MM.1S (cell line): ENCODE measurements at regions not wholly inside any gene's neighbourhood (a gene's known extent, or its start where the extent isn't known, plus 50 kb on each side); places are given as distances from the start of the nearest gene placed in this dataset.

ENCODE experiments used
- DNase-seq: peaks from one replicate; pipeline ENCODE4 v3.0.0-alpha.2; 2015
- H2AFZ ChIP-seq: fragments of 300-600 bp; sonication (generic); 2 replicates; pipeline ENCODE4 v1.6.0; 2016; ENCODE audit warnings: antibody characterized with exemption, low read length
- H3F3A ChIP-seq: fragments of 300-600 bp; sonication (generic); 2 replicates; pipeline ENCODE4 v1.6.1; 2016; ENCODE audit warnings: mild to moderate bottlenecking, antibody characterized with exemption, low read length, moderate library complexity, mixed read lengths; ENCODE audit not compliant: insufficient read depth
- H3K27ac ChIP-seq: fragments of 300-600 bp; sonication (generic); 2 replicates; pipeline ENCODE4 v1.5.1; 2016; ENCODE audit warnings: mild to moderate bottlenecking, low read length
- H3K27me3 ChIP-seq: fragments of 300-600 bp; sonication (generic); replicated peaks from 2 replicates; pipeline ENCODE4 v1.6.0; 2016; ENCODE audit warnings: low read length; ENCODE audit not compliant: insufficient read depth
- H3K36me3 ChIP-seq: fragments of 300-600 bp; sonication (generic); replicated peaks from 2 replicates; pipeline ENCODE4 v1.6.1; 2016; ENCODE audit warnings: mild to moderate bottlenecking, low read length, mixed read lengths; ENCODE audit not compliant: insufficient read depth
- H3K4me1 ChIP-seq: fragments of 300-600 bp; sonication (generic); 2 replicates; pipeline ENCODE4 v1.6.1; 2016; ENCODE audit warnings: low read length, mixed read lengths
- H3K4me2 ChIP-seq: fragments of 300-600 bp; sonication (generic); 2 replicates; pipeline ENCODE4 v1.6.0; 2016; ENCODE audit warnings: low read depth, low read length
- H3K4me3 ChIP-seq: fragments of 300-600 bp; sonication (generic); 2 replicates; pipeline ENCODE4 v1.5.1; 2016; ENCODE audit warnings: low read length, mixed read lengths
- H3K79me2 ChIP-seq: fragments of 300-600 bp; sonication (generic); 2 replicates; pipeline ENCODE4 v1.6.1; 2016; ENCODE audit warnings: mixed run types, low read length, mixed read lengths
- H3K9ac ChIP-seq: fragments of 300-600 bp; sonication (generic); 2 replicates; pipeline ENCODE4 v1.6.1; 2016; ENCODE audit warnings: low read length, mixed read lengths
- H3K9me2 ChIP-seq: fragments of 300-600 bp; sonication (generic); replicated peaks from 2 replicates; pipeline ENCODE4 v1.6.1; 2016; ENCODE audit warnings: mild to moderate bottlenecking, low read length, mixed read lengths; ENCODE audit not compliant: insufficient read depth
- H3K9me3 ChIP-seq: fragments of 300-600 bp; sonication (generic); replicated peaks from 2 replicates; pipeline ENCODE4 v1.6.1; 2016; ENCODE audit warnings: mild to moderate bottlenecking, low read length, mixed read lengths; ENCODE audit not compliant: insufficient read depth
- H4K20me1 ChIP-seq: fragments of 300-600 bp; sonication (generic); 2 replicates; pipeline ENCODE4 v1.6.1; 2016; ENCODE audit warnings: mild to moderate bottlenecking, low read length, moderate library complexity, mixed read lengths; ENCODE audit not compliant: insufficient read depth
- CTCF ChIP-seq: fragments of 300-600 bp; sonication (generic); IDR thresholded peaks from 2 replicates; pipeline ENCODE4 v1.5.1; 2016; ENCODE audit warnings: antibody characterized with exemption, low read length, mixed read lengths
- EZH2 ChIP-seq: fragments of 300-600 bp; sonication (generic); optimal IDR thresholded peaks from 2 replicates; pipeline ENCODE3; 2017; ENCODE audit warnings: low read depth, mild to moderate bottlenecking, antibody characterized with exemption, low read length, mixed read lengths
- EZH2phosphoT487 ChIP-seq: fragments of 300-600 bp; sonication (generic); IDR thresholded peaks from 2 replicates; pipeline ENCODE4 v1.6.1; 2018; ENCODE audit warnings: antibody characterized with exemption, low read length

DNA sequence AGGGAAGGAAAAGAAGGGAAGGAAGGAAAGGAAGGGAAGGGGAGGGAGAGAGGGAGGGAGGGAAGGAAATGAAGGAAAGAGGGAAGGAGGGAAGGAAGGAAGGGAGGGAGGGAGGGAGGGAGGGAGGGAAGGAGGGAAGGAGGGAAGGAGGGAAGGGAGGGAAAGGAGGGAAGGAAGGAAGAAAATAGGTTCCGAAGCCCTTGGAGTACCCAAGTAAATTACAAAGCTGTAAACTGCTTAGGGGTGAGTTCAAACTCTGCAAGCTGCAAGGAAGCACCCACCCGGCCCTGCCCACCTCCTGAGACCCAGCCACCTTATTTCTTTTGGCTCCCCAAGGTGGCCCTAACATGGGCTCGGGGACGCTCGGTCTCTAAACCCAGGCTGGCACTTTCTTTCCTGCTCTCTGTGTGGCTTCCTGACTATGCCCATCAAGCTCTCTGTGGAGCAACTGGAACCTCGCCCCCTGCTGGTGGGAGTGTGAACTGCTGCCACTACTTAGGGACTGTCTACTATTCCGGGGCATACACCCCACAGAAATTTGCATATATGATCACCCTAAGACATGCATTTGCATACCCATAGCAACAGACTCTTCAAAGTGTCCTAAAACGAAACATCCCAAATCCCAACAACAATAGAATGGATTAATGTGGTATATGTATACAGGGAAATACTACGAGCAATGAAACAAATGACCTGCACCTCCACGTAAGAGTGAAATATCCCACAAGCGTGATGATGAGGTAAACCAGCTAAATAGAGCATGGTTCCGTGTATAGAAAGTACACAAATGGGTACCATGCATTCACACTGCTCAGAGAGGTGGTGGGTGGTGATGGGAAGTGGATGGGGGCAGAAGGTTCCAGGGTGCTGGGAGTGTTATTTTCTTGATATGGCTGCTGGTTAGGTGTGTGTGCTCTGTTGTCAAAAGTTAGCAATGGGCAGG lies 151.7 kb upstream of the TBL1X start:
- no peak overlapping the region for H3K9ac ChIP-seq
- H3K4me1 ChIP-seq, result no peaks in the 10 kb centered on the region
- H3K27ac ChIP-seq, result no peak overlapping the region
- TF ChIP-seq CTCF (peak; percentile 77), EZH2 (no peak)
- no peaks in the 10 kb centered on the region for H3K36me3 ChIP-seq
- DNase-seq, result peak; percentile 50
- no peak overlapping the region for H3K4me2 ChIP-seq
- no peak overlapping the region for H2AFZ ChIP-seq
- H3F3A ChIP-seq, result no peaks in the 10 kb centered on the region
- H4K20me1 ChIP-seq, result no peaks in the 10 kb centered on the region
- H3K4me3 ChIP-seq, result no peak overlapping the region
- H3K27me3 ChIP-seq, result no peaks in the 10 kb centered on the region
- no peaks in the 10 kb centered on the region for H3K79me2 ChIP-seq
- H3K9me2 ChIP-seq, result no peaks in the 10 kb centered on the region
- H3K9me3 ChIP-seq, result no peaks in the 10 kb centered on the region

DNA sequence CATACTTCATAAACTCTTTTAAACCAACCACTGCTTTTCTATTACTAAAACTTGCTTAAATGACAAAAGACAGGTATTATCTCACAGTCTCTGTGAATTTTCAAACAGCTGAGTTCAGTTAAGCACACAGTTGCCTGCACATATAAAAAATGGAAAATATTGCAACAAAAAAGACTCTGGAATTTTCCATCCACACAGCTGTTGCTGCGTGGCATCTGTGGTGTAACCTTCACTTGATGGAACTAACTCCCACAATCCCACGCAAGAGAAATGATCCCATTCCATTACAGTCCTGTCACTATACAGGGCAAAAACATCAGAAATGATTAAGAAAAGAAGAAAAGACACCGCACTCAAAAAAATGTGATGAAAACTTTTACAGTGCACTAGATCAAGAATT lies 149.8 kb upstream of the TBL1X start:
- H3K9ac ChIP-seq, result no peak overlapping the region
- DNase-seq, result no peak
- no peaks in the 10 kb centered on the region for H3K27me3 ChIP-seq

GRCh38 chrX:9316096-9316495 lies 148.8 kb upstream of the TBL1X start:
- Histone ChIP-seq H2AFZ (no peak overlapping the region), H3K79me2 (no peaks in the 10 kb centered on the region), H3K9ac (no peak overlapping the region), H3K9me3 (no peaks in the 10 kb centered on the region), H3K4me3 (no peak overlapping the region), H3F3A (no peaks in the 10 kb centered on the region), H3K27ac (no peak overlapping the region), H3K4me2 (no peak overlapping the region), H3K36me3 (no peaks in the 10 kb centered on the region), H3K4me1 (no peaks in the 10 kb centered on the region), H4K20me1 (no peaks in the 10 kb centered on the region), H3K27me3 (no peaks in the 10 kb centered on the region), H3K9me2 (no peaks in the 10 kb centered on the region)
- TF ChIP-seq EZH2phosphoT487 (no peak), EZH2 (no peak)
- no peak for DNase-seq

More for the DNA sequence above, 149.8 kb upstream of the TBL1X start:
- Histone ChIP-seq H3K9me3 (no peaks in the 10 kb centered on the region), H3F3A (no peaks in the 10 kb centered on the region), H3K9me2 (no peaks in the 10 kb centered on the region), H4K20me1 (no peaks in the 10 kb centered on the region), H3K36me3 (no peaks in the 10 kb centered on the region), H3K27ac (no peak overlapping the region), H3K4me2 (no peak overlapping the region), H3K79me2 (no peaks in the 10 kb centered on the region), H3K4me1 (no peaks in the 10 kb centered on the region), H3K4me3 (no peak overlapping the region), H2AFZ (no peak overlapping the region)
- TF ChIP-seq EZH2, result no peak

- Histone ChIP-seq H3K36me3 (no peaks in the 10 kb centered on the region), H3K27ac (no peak overlapping the region), H3F3A (no peaks in the 10 kb centered on the region), H3K9me2 (no peaks in the 10 kb centered on the region), H3K79me2 (no peaks in the 10 kb centered on the region), H3K4me3 (no peak overlapping the region), H3K4me2 (no peak overlapping the region), H3K9ac (no peak overlapping the region), H3K27me3 (no peaks in the 10 kb centered on the region), H3K4me1 (no peaks in the 10 kb centered on the region), H2AFZ (no peak overlapping the region), H3K9me3 (no peaks in the 10 kb centered on the region), H4K20me1 (no peaks in the 10 kb centered on the region)
- no peak for TF ChIP-seq EZH2phosphoT487
- TF ChIP-seq EZH2, result no peak
- TF ChIP-seq CTCF, result no peak
- no peak for DNase-seq
These were observed 147.7 kb upstream of the TBL1X start for GRCh38 chrX:9317176-9317575.
